Activated T-helper 1 cell treated with Interleukin-2 at 50 U/mL for 16 hours (primary cell): ENCODE measurements at regions not wholly inside any gene's neighbourhood (a gene's known extent, or its start where the extent isn't known, plus 50 kb on each side); places are given as distances from the start of the nearest gene placed in this dataset.

Experiments used
- DNase-seq: peaks from one replicate; pipeline ENCODE4 v3.0.0-alpha.2; 2020; ENCODE audit warnings: low read depth

DNA sequence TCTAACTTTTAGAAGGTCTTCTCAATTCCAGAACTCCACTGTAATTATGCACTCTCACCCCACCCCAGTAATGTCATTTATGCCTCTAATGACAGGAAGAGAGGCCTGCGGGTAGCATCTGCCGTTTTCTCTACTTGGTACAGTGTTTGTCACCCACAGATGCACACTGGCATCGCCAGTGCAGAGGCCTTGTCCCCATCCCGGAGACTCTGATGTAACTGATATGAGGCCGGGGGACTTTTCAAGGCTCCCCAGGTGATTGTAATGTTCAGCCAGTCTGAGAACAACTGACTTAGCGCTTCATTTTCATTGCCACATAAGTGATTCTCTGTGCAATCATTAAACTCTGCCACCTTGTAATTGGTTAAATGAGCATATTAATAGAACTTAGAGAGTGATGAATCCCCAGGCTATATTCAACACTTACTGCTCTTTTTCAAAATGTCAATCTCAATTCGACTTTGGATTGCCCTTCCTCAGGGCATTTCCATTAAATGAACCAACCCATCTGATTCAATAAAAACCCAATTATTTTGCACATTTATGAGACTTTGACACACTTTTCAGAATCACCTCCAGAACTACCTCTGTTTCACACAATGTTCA, 113.2 kb downstream of the HERPUD2 start:
- no peak for DNase-seq

DNA sequence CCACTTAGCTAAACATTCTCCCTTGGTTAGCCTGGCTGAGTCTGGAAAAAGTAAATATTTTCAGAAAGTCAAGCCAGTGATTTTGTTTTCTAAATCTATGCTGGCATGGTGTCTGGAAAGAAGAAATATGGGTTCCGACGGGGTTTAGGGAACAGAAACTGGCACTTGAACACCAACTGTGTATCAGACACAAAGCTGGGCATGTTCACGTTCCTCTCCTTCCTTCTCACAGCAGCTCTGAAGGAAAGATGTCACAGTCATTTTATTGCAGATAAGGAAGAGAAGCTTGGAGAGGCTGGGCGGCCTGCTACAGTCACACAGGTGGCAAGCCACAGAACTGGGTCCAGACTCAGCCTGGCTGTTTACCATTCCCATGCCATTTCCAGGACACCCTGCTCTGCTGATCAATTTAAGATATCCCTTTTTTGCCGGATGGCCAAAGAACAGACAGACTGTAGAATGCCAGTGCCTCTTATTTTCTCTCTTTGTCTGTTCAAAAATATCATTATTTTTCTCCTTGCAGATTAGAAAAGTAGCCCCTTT, 118.8 kb downstream of the HERPUD2 start:
- no peak for DNase-seq

- no peak for DNase-seq
These were observed 123.2 kb downstream of the HERPUD2 start for GRCh38 chr7:35571611-35572240.

GRCh38 chr7:35570937-35571336, 124.0 kb downstream of the HERPUD2 start:
- no peak for DNase-seq

GRCh38 chr7:35565927-35566326, 129.0 kb downstream of the HERPUD2 start:
- DNase-seq = no peak

DNA sequence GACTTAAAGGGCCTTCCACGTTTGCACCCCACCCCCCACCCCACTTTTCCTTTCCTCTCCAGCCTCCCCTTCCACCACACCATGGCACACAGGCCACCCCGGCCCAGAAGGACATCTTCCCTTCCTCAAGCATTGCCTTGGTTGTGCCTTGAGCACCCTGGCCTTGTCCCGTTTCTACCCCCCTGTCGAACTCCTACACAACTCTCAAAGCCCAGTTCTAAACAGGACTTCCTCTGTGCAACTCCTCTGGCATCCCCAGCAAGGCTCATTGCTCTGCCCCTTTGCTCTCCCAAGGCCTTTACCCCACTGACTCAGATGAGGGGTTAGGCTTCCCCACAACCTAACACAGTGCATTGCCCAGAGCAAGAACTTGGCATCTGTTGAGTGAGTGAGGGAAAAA, 136.1 kb downstream of the HERPUD2 start:
- no peak for DNase-seq

DNA sequence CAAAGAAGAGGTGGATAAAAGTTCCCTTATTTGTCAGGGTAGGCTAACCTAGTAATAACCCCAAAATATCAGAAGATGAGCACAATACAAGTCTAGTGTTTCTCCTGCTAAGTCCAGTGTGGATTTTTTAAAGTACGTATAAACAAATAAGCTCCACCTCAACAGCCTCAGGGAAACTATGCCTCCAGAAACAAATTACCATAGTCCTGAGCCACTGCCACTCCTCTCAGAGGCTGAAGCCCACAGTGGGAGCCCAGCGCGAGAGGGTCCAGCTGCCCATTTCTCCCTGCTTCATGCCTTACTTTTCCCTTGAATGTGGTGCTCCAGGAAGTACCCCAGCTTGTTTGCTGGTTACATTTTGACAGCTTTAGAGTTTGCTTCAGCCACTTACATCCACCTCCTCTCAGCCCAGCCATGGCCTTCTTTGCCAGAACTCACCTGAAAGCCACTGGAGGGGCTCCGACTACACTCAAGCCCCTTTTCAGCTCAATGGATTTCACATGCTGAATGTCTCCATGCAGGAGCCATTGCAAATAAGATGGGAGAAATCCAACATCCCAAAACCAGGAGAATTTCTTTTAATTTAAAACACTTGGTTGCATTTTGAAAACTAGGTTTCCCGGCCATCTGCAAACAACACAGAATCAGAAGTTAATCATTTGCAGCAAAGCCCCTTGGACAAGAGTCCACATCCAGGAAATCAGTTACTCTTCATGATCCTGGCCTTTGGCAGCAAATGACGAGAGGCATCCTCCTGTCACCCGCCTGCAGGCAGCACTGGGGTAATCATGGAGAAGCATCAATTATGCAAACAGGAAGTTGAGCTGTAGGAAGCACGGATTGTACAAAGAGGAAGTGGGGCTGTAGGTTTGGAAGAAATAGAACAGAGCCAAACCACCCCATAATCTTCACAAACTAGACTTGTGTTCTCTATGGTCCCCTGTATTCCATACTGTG, 138.1 kb downstream of the HERPUD2 start:
- DNase-seq = no peak

- no peak for DNase-seq
These were observed 139.0 kb downstream of the HERPUD2 start for GRCh38 chr7:35555934-35556333.

DNA sequence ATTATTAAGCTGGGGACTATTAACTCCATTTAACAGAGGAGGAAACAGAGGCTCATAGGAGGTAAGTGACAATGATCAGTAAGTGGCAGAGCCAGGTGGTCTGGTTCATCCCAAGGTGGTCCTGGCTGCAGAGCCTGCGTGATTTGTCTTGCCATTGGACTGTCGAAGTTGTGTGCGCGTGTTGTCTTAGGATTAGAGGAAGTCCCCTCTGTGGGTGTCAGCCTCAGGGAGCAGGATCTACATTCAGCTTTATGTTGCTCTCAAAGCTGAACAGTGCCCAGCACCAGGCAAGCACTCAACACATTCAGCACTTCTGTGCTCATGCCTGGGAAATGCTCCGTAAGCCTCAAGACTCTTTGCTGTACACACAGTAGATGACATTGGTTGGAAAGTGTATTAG, 139.5 kb downstream of the HERPUD2 start:
- DNase-seq = no peak

DNA sequence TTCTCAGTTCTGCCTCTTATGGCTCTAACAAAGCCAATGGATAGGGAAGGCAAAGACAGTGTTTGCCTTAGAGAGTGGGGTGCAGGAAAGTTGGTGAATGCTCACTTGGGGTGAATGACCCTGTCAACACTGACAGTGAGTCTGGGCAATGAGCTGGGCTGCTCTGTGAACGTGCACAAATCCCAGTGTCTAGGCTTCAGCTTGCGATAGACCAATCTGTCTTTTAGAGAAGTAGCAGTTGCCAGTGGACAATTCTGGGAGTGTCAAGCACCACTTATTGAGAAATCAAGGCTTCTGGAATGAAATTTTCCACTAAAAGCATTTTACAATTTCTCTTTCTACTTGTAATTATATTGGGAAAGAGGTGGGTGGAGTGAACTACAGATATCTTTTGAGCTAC, 141.4 kb downstream of the HERPUD2 start:
- no peak for DNase-seq

DNA sequence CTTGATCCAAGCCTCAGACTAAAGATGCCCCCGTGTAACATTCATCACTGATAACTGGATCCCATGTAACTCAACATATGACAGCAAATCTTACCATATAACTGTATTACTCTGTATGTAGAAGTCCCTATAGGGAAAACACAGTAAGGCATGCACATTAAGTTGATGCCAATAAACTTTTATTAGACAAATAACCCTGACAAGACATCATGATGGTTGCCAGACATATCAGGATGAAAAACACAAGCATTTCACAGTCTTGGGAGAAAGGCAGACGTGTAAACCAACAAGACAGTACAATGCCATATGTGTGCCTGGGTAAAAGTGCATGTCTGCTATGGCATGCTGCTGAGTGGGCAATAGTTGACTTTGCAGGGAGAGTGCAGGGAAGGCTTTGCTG, 142.2 kb downstream of the HERPUD2 start:
- DNase-seq = no peak

DNA sequence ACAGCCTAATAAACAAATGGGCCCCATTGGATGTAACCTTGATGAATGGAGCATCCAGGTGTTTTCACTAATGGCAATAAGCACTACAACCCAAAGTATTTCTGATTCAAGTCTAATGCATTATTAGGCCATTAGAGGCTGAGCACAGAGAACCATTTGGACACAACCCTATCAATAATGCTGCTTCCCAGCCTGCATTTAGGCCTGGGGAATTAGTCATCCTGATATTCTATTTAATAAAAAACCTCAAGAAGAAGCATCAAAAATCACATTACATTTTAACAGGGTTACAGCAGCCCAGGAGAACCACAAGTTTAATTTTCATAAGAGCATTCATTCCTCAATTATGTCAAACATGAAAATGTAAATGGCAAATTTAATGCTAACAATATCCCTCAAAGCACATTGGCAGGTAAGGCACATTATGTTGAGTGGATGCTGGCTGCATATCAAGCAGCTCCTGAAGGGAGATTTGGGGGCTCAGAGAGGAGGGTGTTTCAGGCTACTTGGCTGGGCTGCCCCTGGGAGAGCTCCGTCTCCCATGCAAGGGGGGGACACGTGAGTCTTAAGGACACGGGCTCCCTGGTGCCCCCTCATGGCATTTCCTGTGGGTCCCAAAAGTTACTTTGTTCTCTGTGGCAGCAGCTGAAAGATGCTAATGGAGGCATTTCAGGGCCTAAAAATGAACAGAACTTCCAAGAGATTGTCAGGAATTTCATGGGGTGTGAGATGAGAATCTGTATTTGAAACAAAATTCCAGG, 143.4 kb downstream of the HERPUD2 start:
- no peak for DNase-seq

- no peak for DNase-seq
These were observed 144.1 kb downstream of the HERPUD2 start for GRCh38 chr7:35550831-35551230.

GRCh38 chr7:35549781-35550180, 145.2 kb downstream of the HERPUD2 start:
- no peak for DNase-seq

- DNase-seq = no peak
These were observed 146.6 kb downstream of the HERPUD2 start for GRCh38 chr7:35548291-35548690.

- DNase-seq = no peak
These were observed 148.1 kb downstream of the HERPUD2 start for GRCh38 chr7:35546691-35547429.

DNA sequence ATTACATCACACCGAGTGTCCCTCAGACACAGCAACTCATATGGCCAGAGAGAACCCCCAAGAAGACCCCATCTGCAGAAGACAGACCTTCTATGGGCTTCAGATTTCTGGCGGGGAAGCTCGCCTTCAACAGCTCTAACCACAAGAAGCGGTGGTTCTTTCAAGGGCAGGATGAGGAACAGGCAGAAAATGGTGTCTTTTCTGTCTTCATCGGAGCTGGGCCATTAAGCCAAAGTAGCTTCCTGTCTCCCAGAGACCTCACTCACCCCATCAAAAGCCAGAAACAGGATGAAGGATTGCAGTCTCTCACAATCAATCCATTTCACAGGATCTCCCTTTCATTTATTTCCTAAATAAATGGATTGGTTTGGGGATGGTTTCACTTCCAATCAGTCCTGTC, 149.1 kb downstream of the HERPUD2 start:
- DNase-seq = no peak

- no peak for DNase-seq
These were observed 150.8 kb downstream of the HERPUD2 start for GRCh38 chr7:35544028-35544742.

- DNase-seq = peak; percentile 63
These were observed 157.6 kb downstream of the HERPUD2 start for GRCh38 chr7:35537067-35538023.
